Adrenal gland (tissue), 5 donors: ENCODE measurements at regions not wholly inside any gene's neighbourhood (a gene's known extent, or its start where the extent isn't known, plus 50 kb on each side); places are given as distances from the start of the nearest gene placed in this dataset.

ENCODE experiments used
- CTCF ChIP-seq, 6 experiments: fragments of 450-650 bp in 4 of 6; fragments of 200-600 bp in 2 of 6; sonication (generic) in 1 of 6; IDR thresholded peaks; 1 replicate in 5 of 6; 2 replicates in 1 of 6; pipeline versions ENCODE4 v1.5.1 to v1.8.0; 2016 to 2021; ENCODE audit warnings: antibody characterized with exemption in 6 of 6, mild to moderate bottlenecking in 2 of 6, moderate library complexity in 1 of 6
- POLR2A ChIP-seq, 2 donors: fragments of 450-650 bp; IDR thresholded peaks; one replicate each; pipeline ENCODE4 v1.6.1; 2017; ENCODE audit warnings: antibody characterized with exemption in 2 of 2, mild to moderate bottlenecking in 2 of 2, moderate library complexity in 1 of 2
- donor health status: DM: no; HTN: no; CAD: no.

- no peak for TF ChIP-seq CTCF (IDR thresholded peaks at IDR 0.05)
- TF ChIP-seq POLR2A (IDR thresholded peaks at IDR 0.05) = no peak
Measured at GRCh38 chr7:98728555-98728954, 111.5 kb downstream of the NPTX2 start.
